PC-3 (cell line): ENCODE measurements at regions not wholly inside any gene's neighbourhood (a gene's known extent, or its start where the extent isn't known, plus 50 kb on each side); places are given as distances from the start of the nearest gene placed in this dataset.

Source experiments
- EZH2 ChIP-seq: fragments of 300-600 bp; sonication (generic); IDR thresholded peaks from one replicate; pipeline ENCODE4 v1.6.1; 2017; ENCODE audit warnings: antibody characterized with exemption, mild to moderate bottlenecking, low read length; ENCODE audit not compliant: unreplicated experiment
- TF ChIP-seq, protein P1 (sequence below): fragments of 300-600 bp; sonication (generic); conservative IDR thresholded peaks from 2 replicates; pipeline ENCODE4 v1.5.1; 2017; ENCODE audit warnings: antibody characterized with exemption, low read depth, mild to moderate bottlenecking, low read length

DNA sequence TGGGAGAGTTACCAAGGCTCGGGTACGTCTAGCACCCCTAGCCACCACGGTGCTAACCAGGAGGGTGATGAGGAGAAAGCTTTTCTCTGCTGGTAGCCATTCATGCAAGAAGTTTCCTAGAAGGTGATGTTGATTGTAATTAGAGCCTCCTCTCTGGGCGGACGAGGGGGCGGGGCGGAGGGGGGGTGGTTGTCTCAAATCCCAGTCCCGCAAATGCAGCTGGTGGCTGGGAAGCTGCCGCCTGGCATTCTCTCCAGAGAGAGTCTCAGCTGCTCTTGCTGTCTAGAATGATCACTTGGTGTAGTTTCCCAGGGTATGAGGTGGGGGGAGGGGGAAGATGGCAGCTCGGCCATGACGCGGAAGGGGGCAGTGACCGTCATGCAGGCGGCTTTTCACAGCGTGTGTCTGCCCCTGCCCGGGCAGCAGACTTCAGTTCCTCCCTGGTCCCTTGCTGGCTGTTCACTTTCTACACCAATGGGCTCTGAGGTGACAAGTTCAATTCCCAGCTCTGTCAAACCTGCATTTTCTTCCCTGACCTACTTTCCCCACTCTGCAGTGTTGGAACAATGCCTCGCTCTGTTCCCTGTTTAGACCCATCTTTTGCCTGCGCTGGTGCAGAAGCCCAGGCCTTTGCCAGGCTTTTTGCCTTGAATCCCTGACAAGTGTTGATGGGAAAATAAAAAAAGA is 61.5 kb upstream of the KLF7 start:
- TF ChIP-seq, protein P1, sequence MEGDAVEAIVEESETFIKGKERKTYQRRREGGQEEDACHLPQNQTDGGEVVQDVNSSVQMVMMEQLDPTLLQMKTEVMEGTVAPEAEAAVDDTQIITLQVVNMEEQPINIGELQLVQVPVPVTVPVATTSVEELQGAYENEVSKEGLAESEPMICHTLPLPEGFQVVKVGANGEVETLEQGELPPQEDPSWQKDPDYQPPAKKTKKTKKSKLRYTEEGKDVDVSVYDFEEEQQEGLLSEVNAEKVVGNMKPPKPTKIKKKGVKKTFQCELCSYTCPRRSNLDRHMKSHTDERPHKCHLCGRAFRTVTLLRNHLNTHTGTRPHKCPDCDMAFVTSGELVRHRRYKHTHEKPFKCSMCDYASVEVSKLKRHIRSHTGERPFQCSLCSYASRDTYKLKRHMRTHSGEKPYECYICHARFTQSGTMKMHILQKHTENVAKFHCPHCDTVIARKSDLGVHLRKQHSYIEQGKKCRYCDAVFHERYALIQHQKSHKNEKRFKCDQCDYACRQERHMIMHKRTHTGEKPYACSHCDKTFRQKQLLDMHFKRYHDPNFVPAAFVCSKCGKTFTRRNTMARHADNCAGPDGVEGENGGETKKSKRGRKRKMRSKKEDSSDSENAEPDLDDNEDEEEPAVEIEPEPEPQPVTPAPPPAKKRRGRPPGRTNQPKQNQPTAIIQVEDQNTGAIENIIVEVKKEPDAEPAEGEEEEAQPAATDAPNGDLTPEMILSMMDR, result no peak
- no peak for TF ChIP-seq EZH2
